NCI-H1436 (cell line): ENCODE measurements at regions not wholly inside any gene's neighbourhood (a gene's known extent, or its start where the extent isn't known, plus 50 kb on each side); places are given as distances from the start of the nearest gene placed in this dataset.
"Not testable (repeated sequence)": the region's sequence is repeated elsewhere in the genome, so short reads cannot be mapped to it uniquely, and the experiment has no call there.

Experiments used
- DNase-seq: peaks from one replicate; lab custom pipeline; 2025; lab: John Stamatoyannopoulos, UW

- DNase-seq = not testable (repeated sequence)
These were observed 91.8 kb downstream of the QRSL1 start for GRCh38 chr6:106721189-106721588.
